ENCODE measurements at regions not wholly inside any gene's neighbourhood (a gene's known extent, or its start where the extent isn't known, plus 50 kb on each side); places are given as distances from the start of the nearest gene placed in this dataset.

DNA sequence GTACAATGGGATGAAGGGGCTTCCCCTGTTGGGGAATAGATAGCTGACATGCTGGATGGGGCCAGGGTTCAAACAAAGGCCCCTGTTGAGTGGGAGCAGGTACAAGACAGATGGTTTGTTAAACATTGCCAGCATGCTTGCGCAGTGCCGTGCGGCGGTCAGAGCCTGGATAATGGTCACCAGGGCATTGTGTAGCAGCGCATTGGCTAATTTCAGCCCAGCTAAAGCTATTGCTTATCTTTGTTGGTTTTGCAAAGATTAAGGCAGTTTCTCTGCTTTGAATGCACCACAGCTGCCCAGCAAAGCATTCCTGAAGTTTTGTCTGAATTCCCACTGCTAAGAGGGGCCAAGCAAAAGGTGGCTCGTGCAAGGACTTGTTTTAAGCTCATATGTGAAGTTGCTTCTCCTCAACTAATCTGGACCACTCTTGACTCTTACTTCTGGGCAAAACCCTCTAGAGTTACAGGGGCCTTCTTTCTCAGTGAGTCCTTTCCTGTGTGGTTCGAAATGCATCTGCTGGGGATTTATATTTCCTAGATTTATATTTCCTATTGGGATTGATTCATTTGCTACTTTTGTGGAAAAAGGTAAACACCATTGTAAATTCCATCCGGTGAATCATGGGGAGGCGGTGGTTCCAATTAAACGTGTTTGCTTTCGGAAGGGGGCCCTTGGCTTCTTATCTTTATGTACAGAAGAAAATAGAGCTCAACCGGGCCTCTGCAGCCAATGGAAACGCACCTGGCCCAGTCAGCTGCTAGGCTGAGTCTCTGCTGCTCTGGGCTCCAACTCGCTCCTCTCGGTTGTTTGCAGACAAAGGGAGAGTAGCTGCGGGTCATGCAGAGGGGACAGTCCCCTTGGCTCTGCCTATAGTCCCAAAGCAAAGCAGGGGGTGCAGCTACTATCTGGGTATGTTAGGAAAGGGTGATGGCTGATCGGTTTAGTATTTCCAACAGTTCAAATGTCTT is 72.1 kb downstream of the FOXA2 start:
- peak; percentile 64 to 73 for DNase-seq

GRCh38 chr20:22509843-22510147 is 74.6 kb downstream of the FOXA2 start:
- Histone ChIP-seq H3K4me1 (peaks cover 25% of the 10 kb centered on the region), H3K27me3 (no peaks in the 10 kb centered on the region), H3K36me3 (no peaks in the 10 kb centered on the region), H3K4me3 (no peak overlapping the region), H3K27ac (no peak overlapping the region), H3K9me3 (replicated peaks) (no peaks in the 10 kb centered on the region)
- DNase-seq: peak in 1 of 2 experiments; percentile 42

More for the DNA sequence above, 72.1 kb downstream of the FOXA2 start:
- Histone ChIP-seq H3K27ac (peak overlapping the region; percentile 26; the same call in 1 of the 2 replicates), H3K36me3 (no peaks in the 10 kb centered on the region), H3K27me3 (no peaks in the 10 kb centered on the region), H3K9me3 (replicated peaks) (no peaks in the 10 kb centered on the region), H3K4me1 (peaks cover 25% of the 10 kb centered on the region), H3K4me3 (peak overlapping the region; percentile 33)

DNA sequence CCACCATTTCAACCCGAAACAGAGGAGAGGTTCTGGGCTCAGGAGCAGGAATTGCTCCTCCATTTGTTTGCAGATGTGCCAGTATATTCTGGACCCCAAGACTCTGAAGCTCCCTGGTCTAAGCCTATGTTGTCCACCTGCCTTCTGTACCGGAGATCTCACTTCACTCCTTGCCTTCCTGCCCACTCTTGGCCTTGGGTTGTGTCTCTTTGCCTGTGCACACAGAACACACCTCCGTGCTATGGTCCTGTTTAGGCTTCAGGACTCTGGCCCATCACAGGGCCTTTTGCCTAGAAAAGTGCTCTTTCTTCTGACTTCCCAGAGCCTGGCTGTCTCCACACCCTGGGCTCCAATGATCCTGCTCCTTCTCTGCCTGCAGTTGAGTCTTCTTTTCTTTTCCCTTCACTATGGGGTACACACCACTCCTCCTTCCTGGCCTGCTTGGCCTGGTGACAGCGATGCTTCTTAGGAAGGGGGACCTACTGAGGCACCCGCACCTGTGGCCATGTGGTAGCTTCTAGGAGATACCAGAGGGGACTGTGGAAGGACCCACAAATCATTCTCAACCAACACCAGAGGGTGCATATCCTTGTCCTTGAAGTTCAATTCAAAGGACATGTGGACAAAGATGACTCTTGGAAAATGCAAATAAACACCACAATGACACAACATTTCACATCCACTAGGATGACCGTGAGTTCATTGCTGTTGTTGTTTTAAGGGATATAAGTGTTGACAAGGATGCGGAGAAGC is 75.1 kb downstream of the FOXA2 start:
- peaks cover 25% of the 10 kb centered on the region for H3K4me1 ChIP-seq
- H3K27ac ChIP-seq: no peak overlapping the region
- DNase-seq: no peak
- H3K9me3 ChIP-seq (replicated peaks): no peaks in the 10 kb centered on the region
- no peaks in the 10 kb centered on the region for H3K36me3 ChIP-seq
- H3K4me3 ChIP-seq: no peak overlapping the region
- no peaks in the 10 kb centered on the region for H3K27me3 ChIP-seq

GRCh38 chr20:22508426-22508825 is 75.9 kb downstream of the FOXA2 start:
- no peak for DNase-seq
- Histone ChIP-seq H3K36me3 (no peaks in the 10 kb centered on the region), H3K27ac (no peak overlapping the region), H3K4me1 (peaks cover 25% of the 10 kb centered on the region), H3K4me3 (no peak overlapping the region), H3K27me3 (no peaks in the 10 kb centered on the region), H3K9me3 (replicated peaks) (no peaks in the 10 kb centered on the region)

DNA sequence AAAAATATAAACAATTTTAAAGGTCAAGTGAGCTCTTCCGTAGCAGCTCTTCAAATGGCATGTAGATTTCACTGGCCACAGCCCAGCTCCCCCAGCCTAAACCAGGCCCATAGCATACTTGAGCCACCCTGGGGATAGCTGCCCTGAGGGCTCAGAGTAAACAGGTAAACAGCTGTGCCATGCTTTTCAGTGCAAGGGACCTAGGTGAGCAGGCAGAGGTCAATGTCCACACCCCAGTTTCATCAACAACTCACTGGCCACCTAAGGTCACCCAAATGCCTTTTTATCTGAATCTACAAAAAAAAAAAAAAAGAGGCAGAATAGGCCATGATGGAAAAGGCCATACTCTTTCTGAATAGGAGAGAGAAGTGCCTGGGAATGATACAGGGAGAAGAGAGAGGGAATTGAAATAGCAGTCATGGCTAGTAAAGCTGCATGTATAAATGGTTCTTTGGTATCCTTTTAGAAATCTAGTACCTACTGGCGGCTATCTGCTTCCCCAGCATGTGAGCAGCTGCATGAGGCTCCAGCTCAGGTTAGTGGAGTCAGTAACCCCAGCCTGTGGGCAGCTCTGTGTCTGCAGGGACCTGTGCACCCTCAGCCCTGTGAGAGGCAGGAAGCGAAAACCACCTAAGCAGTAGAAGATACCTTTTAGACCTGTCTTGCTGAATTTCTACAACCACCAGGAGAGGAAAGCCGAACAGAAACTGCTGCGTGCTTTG is 77.0 kb downstream of the FOXA2 start:
- Histone ChIP-seq H3K4me3 (no peak overlapping the region), H3K9me3 (replicated peaks) (no peaks in the 10 kb centered on the region), H3K4me1 (peaks cover 20% of the 10 kb centered on the region), H3K27me3 (no peaks in the 10 kb centered on the region), H3K27ac (no peak overlapping the region), H3K36me3 (no peaks in the 10 kb centered on the region)
- DNase-seq: no peak

DNA sequence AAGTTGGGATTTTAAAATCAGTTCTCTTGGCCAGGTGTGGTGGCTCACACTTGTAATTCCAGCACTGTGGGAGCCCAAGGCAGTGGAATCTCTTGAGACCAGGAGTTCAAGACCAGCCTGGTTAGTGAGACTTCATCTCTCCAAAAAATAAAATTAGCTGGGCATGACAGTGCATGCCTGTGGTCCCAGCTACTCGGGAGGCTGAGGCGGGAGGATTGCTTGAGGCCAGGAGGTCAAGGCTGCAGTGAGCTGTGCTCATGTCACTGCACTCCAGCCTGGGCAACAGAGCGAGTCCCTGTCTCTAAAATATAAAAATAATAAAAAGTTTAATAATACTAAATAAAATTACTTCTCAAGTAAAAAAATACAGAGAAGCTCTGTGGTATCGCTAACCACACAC is 77.5 kb downstream of the FOXA2 start:
- H3K27me3 ChIP-seq: no peaks in the 10 kb centered on the region
- H3K9me3 ChIP-seq (replicated peaks): no peaks in the 10 kb centered on the region
- no peak overlapping the region for H3K27ac ChIP-seq
- no peak overlapping the region for H3K4me3 ChIP-seq
- DNase-seq: no peak
- H3K4me1 ChIP-seq: peaks cover 15% of the 10 kb centered on the region
- no peaks in the 10 kb centered on the region for H3K36me3 ChIP-seq

- Histone ChIP-seq H3K27ac (no peak overlapping the region), H3K4me3 (no peak overlapping the region), H3K36me3 (no peaks in the 10 kb centered on the region), H3K27me3 (no peaks in the 10 kb centered on the region), H3K4me1 (peaks cover 7% of the 10 kb centered on the region; the same call in 1 of the 2 replicates), H3K9me3 (replicated peaks) (no peaks in the 10 kb centered on the region)
- no peak for DNase-seq
Observed at GRCh38 chr20:22504829-22505377, 79.5 kb downstream of the FOXA2 start.

GRCh38 chr20:22503577-22503976 is 80.8 kb downstream of the FOXA2 start:
- H3K36me3 ChIP-seq: no peaks in the 10 kb centered on the region

GRCh38 chr20:22502731-22503191 is 81.6 kb downstream of the FOXA2 start:
- H3K27ac ChIP-seq: no peak overlapping the region
- no peaks in the 10 kb centered on the region for H3K27me3 ChIP-seq
- H3K36me3 ChIP-seq: no peaks in the 10 kb centered on the region
- no peaks in the 10 kb centered on the region for H3K9me3 ChIP-seq (replicated peaks)
- DNase-seq: peak in 1 of 2 experiments; percentile 20
- H3K4me1 ChIP-seq: no peaks in the 10 kb centered on the region
- no peak overlapping the region for H3K4me3 ChIP-seq

More at GRCh38 chr20:22503577-22503976, 80.8 kb downstream of the FOXA2 start:
- Histone ChIP-seq H3K27ac (no peak overlapping the region), H3K4me1 (no peaks in the 10 kb centered on the region), H3K4me3 (no peak overlapping the region), H3K9me3 (replicated peaks) (no peaks in the 10 kb centered on the region), H3K27me3 (no peaks in the 10 kb centered on the region)
- DNase-seq: no peak

GRCh38 chr20:22501566-22502344 is 82.6 kb downstream of the FOXA2 start:
- no peaks in the 10 kb centered on the region for H3K36me3 ChIP-seq
- H3K27ac ChIP-seq: no peak overlapping the region
- H3K27me3 ChIP-seq: no peaks in the 10 kb centered on the region
- H3K4me1 ChIP-seq: no peaks in the 10 kb centered on the region
- H3K9me3 ChIP-seq (replicated peaks): no peaks in the 10 kb centered on the region
- DNase-seq: no peak
- no peak overlapping the region for H3K4me3 ChIP-seq

GRCh38 chr20:22501034-22501433 is 83.3 kb downstream of the FOXA2 start:
- Histone ChIP-seq H3K9me3 (replicated peaks) (no peaks in the 10 kb centered on the region), H3K27ac (no peak overlapping the region), H3K4me3 (no peak overlapping the region), H3K27me3 (no peaks in the 10 kb centered on the region), H3K4me1 (no peaks in the 10 kb centered on the region), H3K36me3 (no peaks in the 10 kb centered on the region)
- no peak for DNase-seq

- no peak overlapping the region for H3K27ac ChIP-seq
- DNase-seq: peak; percentile 23 to 24
- H3K9me3 ChIP-seq (replicated peaks): no peaks in the 10 kb centered on the region
- no peaks in the 10 kb centered on the region for H3K36me3 ChIP-seq
- H3K4me3 ChIP-seq: no peak overlapping the region
- no peaks in the 10 kb centered on the region for H3K4me1 ChIP-seq
- H3K27me3 ChIP-seq: no peaks in the 10 kb centered on the region
Observed at GRCh38 chr20:22499515-22500166, 84.7 kb downstream of the FOXA2 start.

DNA sequence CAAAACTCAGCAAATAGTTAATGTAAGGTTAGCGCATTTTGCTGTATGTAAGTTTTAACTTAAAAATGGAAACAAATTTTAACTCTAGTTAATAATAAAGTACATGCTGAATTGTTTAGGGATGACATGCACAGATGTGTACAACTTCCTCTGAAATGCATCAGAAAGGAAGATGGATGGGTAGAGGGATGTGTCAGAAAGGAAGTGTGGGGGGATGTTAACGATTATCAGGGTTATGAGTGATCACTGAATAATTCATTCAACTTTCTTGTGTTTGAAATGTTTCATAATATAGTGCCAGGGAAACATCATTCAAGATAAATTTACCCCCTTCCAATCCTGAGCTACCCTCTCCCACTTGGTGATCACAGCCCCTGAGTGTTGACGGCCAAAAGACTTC is 87.6 kb downstream of the FOXA2 start:
- Histone ChIP-seq H3K27me3 (no peaks in the 10 kb centered on the region), H3K4me1 (no peaks in the 10 kb centered on the region), H3K27ac (no peak overlapping the region), H3K9me3 (replicated peaks) (no peaks in the 10 kb centered on the region), H3K36me3 (no peaks in the 10 kb centered on the region), H3K4me3 (no peak overlapping the region)
- no peak for DNase-seq
